Activated CD8-positive, alpha-beta memory T cell treated with anti-CD3 and anti-CD28 coated beads for 4 hours (primary cell): ENCODE measurements at regions not wholly inside any gene's neighbourhood (a gene's known extent, or its start where the extent isn't known, plus 50 kb on each side); places are given as distances from the start of the nearest gene placed in this dataset.

Source experiments
- DNase-seq, 2 donors: peaks; one replicate each; pipeline ENCODE4 v3.0.0-alpha.2; 2020; ENCODE audit warnings: low read depth in 2 of 2

DNA sequence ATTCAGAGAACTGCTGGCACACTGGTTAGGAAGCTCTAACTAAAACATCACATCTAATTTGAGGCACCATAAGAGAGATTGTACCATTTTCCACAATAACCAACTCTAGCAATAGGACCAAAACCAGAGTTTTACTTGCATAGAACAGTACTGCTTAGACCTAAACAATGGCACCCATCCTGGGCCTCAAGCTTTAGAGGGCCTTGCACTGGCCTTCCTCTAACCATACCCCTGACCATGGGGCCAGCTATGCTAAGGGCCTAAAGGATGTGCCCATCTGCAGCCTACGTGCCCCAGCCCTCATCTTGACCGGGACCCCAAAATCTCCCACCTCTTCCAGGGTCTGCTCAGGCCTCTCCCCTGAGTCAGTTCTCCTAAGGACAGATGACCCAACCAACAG is 74.4 kb upstream of the ARHGAP32 start:
- DNase-seq, result no peak

GRCh38 chr11:129265125-129265788 is 73.1 kb upstream of the ARHGAP32 start:
- DNase-seq, result no peak

DNA sequence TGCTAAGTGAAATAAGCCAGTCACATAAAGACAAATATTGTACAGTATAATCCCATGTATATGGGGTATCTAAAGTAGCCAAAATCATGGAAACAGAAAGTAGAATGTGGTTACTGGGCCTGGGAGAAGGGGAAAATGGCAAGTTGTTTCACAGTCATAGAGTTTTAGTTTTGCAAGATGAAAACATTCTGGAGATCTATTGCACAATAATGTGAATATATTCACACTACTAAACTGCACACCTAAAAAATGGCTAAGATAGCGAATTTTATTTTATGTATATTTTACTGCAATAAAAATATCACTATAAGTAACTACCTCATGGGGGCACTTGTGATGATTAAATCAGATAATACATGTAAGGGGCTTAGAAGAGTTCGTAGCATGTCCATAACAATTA is 72.0 kb upstream of the ARHGAP32 start:
- DNase-seq, result no peak

- DNase-seq, result no peak
These were observed 68.6 kb upstream of the ARHGAP32 start for GRCh38 chr11:129260750-129261149.

DNA sequence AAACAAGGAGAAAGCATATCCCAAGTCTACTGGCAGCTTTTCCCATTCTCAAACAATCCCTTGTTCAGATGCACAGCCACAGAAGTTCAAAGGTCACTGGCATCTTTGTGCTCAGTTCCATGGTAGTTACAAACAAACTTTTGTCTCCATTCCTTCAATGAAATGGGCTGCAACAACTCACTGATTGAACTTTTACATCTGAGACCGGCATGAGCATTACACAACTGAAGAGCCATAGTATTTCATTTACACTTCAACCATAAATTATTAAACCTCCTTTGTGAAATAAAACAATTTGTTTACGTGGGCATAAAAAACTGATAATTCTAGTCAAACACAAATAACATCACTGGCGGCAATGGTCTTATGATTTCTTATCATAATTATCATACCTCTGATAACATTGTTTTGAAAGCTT is 67.8 kb upstream of the ARHGAP32 start:
- DNase-seq, result no peak

DNA sequence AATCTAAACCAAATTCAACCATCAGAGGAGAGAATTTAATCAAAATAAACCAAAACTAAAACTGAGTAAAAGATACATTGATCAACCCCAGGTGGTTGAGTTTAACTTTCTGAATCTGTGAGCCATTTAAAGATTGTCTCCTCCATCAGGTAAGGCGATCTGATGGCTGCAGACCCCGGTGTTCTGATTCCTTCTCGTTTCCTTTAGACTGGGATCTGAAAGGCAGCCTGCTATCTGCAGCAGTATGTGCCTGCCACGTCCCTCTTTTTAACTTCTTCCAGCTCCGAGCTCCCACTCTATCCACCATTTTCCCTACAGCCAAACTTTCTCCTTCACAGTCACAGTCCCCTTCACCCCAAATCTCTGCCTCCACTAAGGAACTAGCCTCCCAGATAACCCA is 66.1 kb upstream of the ARHGAP32 start:
- no peak for DNase-seq

GRCh38 chr11:129257512-129257911 is 65.4 kb upstream of the ARHGAP32 start:
- DNase-seq, result no peak

- no peak for DNase-seq
These were observed 60.5 kb upstream of the ARHGAP32 start for GRCh38 chr11:129252621-129253020.

GRCh38 chr11:129251067-129251466 is 58.9 kb upstream of the ARHGAP32 start:
- no peak for DNase-seq

GRCh38 chr11:129249923-129250322 is 57.8 kb upstream of the ARHGAP32 start:
- DNase-seq, result no peak

DNA sequence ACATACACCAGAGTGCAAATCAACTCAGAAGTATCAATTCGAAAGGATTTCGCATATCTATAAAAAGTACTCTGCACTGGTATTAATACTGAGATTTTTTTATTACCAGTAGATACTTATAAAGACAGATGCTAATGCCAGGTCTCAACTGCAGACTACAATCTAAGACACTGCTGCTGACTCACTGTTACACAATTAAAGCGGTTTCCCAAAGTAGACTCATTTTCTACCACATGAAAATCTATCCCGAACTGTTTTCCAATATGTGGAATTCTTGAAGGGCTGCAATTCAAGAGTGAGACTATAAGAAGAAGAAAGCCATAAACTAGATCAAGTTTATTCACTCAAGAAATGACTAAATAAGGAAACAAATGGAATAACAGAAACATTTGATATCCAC is 57.2 kb upstream of the ARHGAP32 start:
- DNase-seq, result no peak

DNA sequence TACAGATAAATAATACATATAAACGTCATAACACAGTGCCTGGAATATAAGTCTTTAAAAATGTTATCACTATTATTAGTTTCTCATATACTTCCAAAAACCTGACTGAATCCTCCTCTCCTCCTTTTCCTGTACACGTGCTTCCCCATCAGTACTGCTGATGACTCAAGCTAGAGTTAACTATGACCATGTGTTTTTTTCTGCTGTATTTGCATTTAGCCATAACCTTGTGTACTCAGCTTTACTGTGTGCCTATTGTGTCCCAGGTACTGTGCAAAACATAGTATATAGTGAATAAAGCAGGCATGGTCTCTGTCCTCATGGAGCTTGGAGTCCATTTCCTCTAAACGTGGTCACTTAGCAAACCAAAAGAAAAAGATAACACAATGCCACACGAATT is 56.5 kb upstream of the ARHGAP32 start:
- DNase-seq, result no peak

DNA sequence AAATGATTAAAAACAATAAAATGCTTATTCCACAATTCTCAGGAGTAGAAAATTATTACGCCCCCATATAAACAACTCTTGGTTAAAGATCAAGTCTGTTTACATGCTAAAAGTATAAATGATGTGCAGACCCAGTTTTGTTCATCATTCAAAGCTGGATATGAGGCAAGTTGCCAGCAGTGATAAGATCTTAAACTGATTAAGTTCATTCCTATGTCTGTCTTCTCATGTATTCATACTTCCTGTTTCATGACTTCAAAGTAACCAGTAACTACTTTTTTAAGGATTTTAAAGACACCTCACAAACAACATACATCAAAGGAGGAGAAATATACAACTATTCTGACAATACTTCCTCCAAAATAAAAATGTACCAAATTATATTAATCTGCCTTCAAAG is 55.0 kb upstream of the ARHGAP32 start:
- DNase-seq, result no peak

- DNase-seq, result no peak
These were observed 50.7 kb upstream of the ARHGAP32 start for GRCh38 chr11:129242855-129243254.
